SK-N-MC (cell line): ENCODE measurements at regions not wholly inside any gene's neighbourhood (a gene's known extent, or its start where the extent isn't known, plus 50 kb on each side); places are given as distances from the start of the nearest gene placed in this dataset.

Experiments used
- EZH2 ChIP-seq: fragments of 200-600 bp; sonication (generic); IDR thresholded peaks from one replicate; pipeline ENCODE4 v1.6.1; 2017; ENCODE audit warnings: antibody characterized with exemption
- POLR2AphosphoS5 ChIP-seq: IDR thresholded peaks from 2 replicates; pipeline ENCODE4 v1.6.1; 2012; ENCODE audit warnings: mild to moderate bottlenecking, low read depth, low read length, borderline replicate concordance

DNA sequence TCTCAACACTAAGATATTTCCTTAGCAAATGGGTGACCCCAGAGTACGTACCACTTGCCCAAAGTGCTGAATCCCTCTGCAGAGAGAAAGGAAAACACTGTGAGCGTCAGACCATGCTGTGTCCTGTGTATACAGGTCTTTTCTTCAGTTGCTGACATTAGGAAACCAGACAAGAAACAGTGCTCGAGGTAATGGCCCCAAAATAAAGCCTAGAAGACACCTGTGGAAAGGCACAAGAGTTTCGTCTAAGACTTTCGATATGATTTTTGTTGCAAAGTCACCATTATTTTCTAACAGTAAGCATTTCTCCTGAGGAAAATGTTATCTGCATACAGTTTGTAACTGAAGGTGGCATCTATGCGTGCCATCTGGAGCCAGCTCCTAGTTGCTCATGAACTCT is 62.0 kb upstream of the SIMC1 start:
- TF ChIP-seq POLR2AphosphoS5 (no peak), EZH2 (no peak)
